HFFc6 (cell line): ENCODE measurements at regions not wholly inside any gene's neighbourhood (a gene's known extent, or its start where the extent isn't known, plus 50 kb on each side); places are given as distances from the start of the nearest gene placed in this dataset.

Experiments used
- DNase-seq: peaks from one replicate; pipeline ENCODE4 v3.0.0-alpha.2; 2018
- H3K27ac Mint-ChIP-seq: 2 replicates; pipeline ENCODE4 v1.8.0; 2020; ENCODE audit warnings: mild to moderate bottlenecking, mixed read lengths
- H3K27me3 Mint-ChIP-seq: 2 replicates; pipeline ENCODE4 v1.8.0; 2021; ENCODE audit warnings: mild to moderate bottlenecking, moderate library complexity, mixed read lengths; ENCODE audit not compliant: insufficient read depth
- H3K36me3 Mint-ChIP-seq: 2 replicates; pipeline ENCODE4 v1.8.0; 2021; ENCODE audit warnings: low read depth, mixed read lengths
- H3K4me1 Mint-ChIP-seq: 2 replicates; pipeline ENCODE4 v1.8.0; 2020; ENCODE audit warnings: low read depth, mixed read lengths
- H3K4me3 Mint-ChIP-seq: 2 replicates; pipeline ENCODE4 v1.8.0; 2020; ENCODE audit warnings: mild to moderate bottlenecking, moderate library complexity, mixed read lengths
- H3K9me3 Mint-ChIP-seq: 2 replicates; pipeline ENCODE4 v1.8.0; 2020; ENCODE audit warnings: mild to moderate bottlenecking, mixed read lengths
- TF ChIP-seq, protein P1 (sequence below): fragments of 200-600 bp; sonication (generic); IDR thresholded peaks from 2 replicates; pipeline ENCODE4 v1.5.0; 2021; ENCODE audit warnings: antibody characterized with exemption, mild to moderate bottlenecking

DNA sequence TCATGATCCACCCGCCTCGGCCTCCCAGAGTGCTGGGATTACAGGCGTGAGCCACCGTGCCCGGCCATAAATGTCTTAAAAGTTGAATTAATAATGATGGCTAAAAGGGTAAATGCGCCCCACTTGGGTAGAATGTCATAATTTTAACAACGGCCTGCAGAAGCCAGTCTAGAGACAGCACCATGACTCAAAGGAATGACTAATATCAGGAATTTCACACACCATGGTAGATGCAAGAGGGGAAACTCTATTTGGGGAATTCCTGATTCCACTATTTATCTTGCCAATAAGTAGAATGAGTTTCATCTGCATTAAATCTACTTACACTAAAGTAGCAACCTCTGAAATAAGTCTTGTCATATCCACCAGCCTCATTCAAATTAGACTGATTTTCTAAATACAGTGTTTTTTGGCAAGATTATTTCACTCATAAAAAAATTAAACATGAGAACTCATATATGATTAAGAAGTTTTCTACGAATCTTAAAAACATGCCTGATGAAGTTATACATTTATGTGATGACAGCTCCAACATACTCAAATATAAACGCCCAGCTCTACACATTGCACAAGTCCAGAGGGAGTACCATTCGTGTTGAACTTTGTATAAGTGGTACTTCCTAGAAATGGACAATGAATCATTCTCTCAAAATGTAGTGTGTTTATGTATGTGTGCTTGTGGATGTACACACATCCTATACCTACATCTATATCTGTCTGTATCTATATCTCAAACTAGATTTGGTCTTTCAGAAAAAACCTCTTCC, 309.7 kb downstream of the IRS1 start:
- H3K27me3 Mint-ChIP-seq: no peaks in the 10 kb centered on the region
- DNase-seq: peak; percentile 76
- no peaks in the 10 kb centered on the region for H3K9me3 Mint-ChIP-seq
- peaks cover 5% of the 10 kb centered on the region; the same call in 1 of the 2 replicates for H3K36me3 Mint-ChIP-seq
- peak overlapping the region; percentile 69 for H3K27ac Mint-ChIP-seq
- TF ChIP-seq, protein P1, sequence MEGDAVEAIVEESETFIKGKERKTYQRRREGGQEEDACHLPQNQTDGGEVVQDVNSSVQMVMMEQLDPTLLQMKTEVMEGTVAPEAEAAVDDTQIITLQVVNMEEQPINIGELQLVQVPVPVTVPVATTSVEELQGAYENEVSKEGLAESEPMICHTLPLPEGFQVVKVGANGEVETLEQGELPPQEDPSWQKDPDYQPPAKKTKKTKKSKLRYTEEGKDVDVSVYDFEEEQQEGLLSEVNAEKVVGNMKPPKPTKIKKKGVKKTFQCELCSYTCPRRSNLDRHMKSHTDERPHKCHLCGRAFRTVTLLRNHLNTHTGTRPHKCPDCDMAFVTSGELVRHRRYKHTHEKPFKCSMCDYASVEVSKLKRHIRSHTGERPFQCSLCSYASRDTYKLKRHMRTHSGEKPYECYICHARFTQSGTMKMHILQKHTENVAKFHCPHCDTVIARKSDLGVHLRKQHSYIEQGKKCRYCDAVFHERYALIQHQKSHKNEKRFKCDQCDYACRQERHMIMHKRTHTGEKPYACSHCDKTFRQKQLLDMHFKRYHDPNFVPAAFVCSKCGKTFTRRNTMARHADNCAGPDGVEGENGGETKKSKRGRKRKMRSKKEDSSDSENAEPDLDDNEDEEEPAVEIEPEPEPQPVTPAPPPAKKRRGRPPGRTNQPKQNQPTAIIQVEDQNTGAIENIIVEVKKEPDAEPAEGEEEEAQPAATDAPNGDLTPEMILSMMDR: no peak; the same call in 1 of the 2 replicates
- peak overlapping the region; percentile 14; the same call in 1 of the 2 replicates for H3K4me3 Mint-ChIP-seq
- peaks cover 27% of the 10 kb centered on the region for H3K4me1 Mint-ChIP-seq

DNA sequence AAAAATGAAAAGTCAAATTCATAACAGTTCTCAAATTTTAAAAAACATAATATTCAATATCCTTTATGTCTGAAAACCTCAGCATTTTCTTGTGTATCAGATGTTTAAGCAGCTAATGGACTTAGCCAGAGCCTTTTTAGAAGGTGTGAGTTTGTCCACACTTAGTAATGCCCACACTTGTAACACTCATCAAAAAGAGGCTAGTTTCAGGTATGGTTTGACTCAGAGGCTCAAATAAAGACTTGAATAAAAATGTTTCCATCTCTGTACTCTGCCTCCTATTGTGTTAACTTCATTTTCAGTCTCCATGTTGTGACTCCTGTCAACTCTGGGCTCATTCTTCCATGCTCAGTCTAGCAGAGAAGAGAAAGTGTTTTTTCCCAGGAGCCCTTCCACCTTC, 311.6 kb downstream of the IRS1 start:
- no peak for DNase-seq
- TF ChIP-seq, protein P1: no peak
- Mint-ChIP-seq H3K9me3 (no peaks in the 10 kb centered on the region), H3K4me1 (peaks cover 46% of the 10 kb centered on the region), H3K4me3 (no peak overlapping the region), H3K27me3 (no peaks in the 10 kb centered on the region), H3K36me3 (peaks cover 5% of the 10 kb centered on the region; the same call in 1 of the 2 replicates), H3K27ac (no peak overlapping the region)

DNA sequence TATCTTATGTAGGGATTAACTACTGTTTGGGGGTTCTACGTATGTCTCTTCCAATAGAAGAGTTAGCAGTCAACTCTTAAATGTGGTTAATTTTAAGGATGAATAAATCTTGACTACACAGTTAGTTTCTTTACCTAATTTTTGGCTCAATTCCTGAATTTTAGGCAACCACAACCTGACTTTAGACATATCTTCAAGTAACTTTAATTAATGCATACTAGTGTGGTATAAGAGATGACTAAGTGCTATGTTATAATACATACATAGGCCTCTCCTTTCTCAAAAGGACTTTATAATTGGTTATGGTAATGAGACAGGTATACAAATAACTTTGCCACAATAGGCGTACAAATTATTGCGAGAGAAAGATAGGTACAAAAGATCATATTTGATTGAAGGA, 312.0 kb downstream of the IRS1 start:
- H3K36me3 Mint-ChIP-seq: peaks cover 5% of the 10 kb centered on the region; the same call in 1 of the 2 replicates
- no peaks in the 10 kb centered on the region for H3K9me3 Mint-ChIP-seq
- H3K27me3 Mint-ChIP-seq: no peaks in the 10 kb centered on the region
- TF ChIP-seq, protein P1: no peak
- H3K4me3 Mint-ChIP-seq: no peak overlapping the region
- no peak overlapping the region for H3K27ac Mint-ChIP-seq
- DNase-seq: no peak
- H3K4me1 Mint-ChIP-seq: peaks cover 51% of the 10 kb centered on the region

DNA sequence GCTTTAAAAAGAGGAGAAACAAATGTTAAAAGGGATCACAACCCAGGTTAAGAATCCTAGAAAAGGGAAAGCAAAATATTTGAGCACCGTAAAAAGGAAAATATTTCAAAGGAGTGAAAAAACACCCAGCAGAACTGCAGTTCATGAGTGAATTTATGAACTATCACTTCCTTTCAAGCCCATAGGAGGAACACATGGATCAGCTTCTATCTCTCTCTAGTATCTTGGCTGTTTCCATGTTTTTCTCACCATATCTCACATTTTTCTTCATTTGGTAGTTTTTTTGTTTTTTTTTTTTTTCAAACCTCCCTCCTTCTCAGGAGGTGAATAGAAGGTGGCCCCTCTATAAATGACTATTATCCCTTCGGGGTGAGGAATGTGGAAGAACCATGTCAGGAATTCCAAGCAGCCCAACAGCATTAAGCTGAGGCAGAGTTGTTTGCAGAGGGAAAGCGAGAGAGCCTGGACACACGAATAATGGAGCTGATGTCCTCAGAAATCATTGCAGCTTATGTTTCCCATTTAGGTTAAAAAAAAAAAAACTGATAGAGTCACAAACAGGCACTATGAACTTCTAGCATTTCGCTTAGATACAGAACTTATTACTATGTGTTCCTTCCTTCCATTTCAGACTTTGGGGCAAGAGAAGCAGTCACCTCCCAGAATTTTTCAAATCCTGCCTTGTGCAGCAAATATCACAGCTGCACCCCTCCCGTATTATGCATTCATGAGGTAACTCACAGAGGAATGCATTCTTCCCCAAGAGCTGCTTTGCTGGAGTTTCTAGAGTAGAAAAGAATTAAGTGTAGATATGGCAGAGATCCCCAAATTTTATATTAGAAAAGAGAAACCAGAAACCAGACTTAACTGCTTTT, 315.6 kb downstream of the IRS1 start:
- peak overlapping the region; percentile 81 for H3K27ac Mint-ChIP-seq
- no peaks in the 10 kb centered on the region for H3K27me3 Mint-ChIP-seq
- TF ChIP-seq, protein P1: no peak
- peaks cover 55% of the 10 kb centered on the region for H3K4me1 Mint-ChIP-seq
- DNase-seq: peak; percentile 64
- no peaks in the 10 kb centered on the region for H3K9me3 Mint-ChIP-seq
- peak overlapping the region; percentile 78 for H3K4me3 Mint-ChIP-seq
- peaks cover 4% of the 10 kb centered on the region; the same call in 1 of the 2 replicates for H3K36me3 Mint-ChIP-seq

DNA sequence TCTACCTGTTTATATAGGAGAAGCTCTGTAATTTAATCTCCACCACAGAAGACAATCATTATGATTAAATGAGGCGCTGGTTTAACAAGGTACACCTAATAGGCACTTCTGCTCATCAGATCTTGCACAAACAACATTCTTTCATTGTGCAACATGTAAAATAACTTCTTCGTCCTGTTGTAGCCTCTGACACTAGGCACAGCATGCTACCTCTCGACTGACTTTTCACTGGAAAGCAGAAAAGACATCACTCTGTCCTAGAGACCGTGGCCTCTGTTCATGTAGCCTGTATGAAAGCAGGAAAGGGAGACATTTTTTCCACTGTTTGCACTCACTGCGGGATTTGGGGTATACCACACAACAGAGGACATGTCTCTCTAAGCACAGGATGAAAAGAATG, 316.5 kb downstream of the IRS1 start:
- no peak for DNase-seq
- TF ChIP-seq, protein P1: no peak
- Mint-ChIP-seq H3K27ac (peak overlapping the region; percentile 81; the same call in 1 of the 2 replicates), H3K4me1 (peaks cover 56% of the 10 kb centered on the region), H3K4me3 (peak overlapping the region; percentile 78; the same call in 1 of the 2 replicates), H3K36me3 (0 out of 2 replicates have a peak, but pooled peaks cover 4% of the 10 kb centered on the region), H3K9me3 (no peaks in the 10 kb centered on the region), H3K27me3 (no peaks in the 10 kb centered on the region)
